GM21381 (cell line): ENCODE measurements at regions not wholly inside any gene's neighbourhood (a gene's known extent, or its start where the extent isn't known, plus 50 kb on each side); places are given as distances from the start of the nearest gene placed in this dataset.

ENCODE experiments used
- ATAC-seq: cut with Tn5 transposase; IDR thresholded peaks from one replicate; pipeline ENCODE4 v1.9.1; 2021; ENCODE audit warnings: mild to moderate bottlenecking, moderate library complexity; ENCODE audit not compliant: unreplicated experiment

DNA sequence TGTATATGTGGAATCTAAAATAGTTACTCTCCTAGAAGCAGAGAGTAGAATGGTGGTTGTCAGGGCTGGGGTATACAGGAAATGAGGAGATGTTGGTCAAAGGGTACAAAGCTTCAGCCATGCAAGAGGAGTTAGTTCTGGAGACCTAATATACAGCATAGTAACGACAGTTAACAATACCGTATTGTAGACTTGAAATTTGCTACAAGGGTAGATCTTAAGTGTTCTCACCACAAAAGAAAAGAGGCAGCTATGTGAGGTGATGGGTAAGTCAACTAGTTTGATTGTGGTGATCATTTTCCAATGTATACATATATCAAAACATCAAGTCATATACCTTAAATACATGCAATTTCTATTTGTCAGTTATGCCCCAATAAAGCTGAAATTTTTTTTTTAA is 98.2 kb upstream of the CYP1B1 start:
- no peak for ATAC-seq

DNA sequence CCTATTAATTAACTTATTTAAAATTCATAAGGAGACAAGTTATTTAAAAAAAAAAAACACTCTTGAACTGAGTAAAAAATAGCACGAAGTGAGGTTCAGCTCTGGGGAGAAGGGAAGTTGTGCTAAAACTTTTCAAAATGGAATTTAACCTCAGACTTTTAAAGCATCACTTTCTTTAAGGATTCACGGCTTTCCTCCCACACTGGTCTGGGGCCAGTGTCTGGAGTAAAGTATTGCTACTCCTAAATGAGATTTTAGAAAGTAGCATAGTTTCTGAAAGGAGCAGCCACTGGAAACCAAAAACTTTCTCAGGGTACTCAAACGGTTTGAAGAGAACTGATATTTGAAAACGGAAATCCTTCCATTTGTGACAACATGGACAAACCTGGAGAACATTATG is 97.7 kb upstream of the CYP1B1 start:
- ATAC-seq = no peak

DNA sequence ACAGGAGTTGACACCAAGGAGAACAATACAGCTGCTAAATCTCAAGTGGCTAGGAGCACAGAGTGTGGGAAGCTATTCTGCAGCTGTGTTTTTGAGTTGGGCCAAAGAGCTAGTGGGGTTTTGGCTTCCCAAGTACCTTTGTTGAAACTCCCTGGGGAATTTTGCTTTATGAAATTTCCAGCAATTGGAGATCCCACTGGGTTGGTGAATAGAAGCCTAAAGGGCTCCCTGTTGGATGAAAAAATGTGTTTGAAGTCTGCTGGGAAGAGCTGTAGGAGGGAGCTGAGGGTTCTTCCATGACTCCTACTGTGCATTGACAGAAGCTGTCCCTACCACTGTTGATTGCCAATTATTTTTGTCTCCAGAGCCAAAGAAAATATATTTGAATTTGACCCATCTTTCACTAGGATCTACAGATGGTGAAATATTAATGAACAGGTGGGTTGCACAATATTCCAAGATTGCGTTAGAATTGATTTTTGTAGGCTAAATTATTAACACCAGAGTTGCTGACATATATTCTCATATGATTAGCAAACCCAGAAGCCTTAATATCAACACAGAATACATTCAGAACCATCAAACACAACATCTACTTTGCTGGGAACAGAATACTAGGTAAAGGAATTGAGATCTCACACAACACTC is 95.4 kb upstream of the CYP1B1 start:
- ATAC-seq = no peak

DNA sequence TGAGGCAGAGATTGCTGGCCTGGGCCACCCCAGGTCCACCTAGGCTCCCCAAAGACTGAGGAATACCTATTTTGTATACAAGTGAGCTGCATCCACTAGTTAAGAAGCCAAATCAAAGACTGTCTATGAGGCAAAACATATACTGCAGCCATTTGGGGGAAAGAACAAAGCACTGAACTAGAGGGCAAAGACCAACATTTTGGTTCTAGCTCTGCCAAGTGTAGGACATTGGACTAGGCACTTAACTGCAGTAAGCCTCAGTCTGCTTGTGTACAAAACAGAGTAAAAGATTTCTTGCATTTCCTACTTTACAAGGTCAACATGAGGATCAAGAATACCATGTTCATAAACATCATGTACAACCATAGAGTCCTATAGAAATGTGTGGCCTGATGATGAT is 94.8 kb upstream of the CYP1B1 start:
- ATAC-seq = no peak

DNA sequence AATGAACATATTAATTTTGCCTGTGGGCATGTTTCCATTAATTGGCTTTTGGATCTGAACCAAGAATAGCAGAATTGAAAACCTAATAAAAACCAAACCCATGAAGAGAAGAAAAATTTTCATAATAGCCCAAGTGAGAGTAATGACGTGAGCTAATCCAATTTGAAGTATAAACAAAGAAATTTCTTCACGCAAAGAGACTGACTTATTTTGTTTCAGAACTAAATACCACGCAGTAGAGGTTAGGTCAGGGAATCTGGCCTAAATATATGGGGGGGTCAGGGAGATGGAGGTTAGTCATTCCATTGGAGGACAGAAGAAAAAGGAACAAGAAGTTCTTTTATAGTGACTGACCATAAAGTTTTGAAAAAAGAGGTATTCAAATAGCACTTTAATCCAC is 94.1 kb upstream of the CYP1B1 start:
- no peak for ATAC-seq

DNA sequence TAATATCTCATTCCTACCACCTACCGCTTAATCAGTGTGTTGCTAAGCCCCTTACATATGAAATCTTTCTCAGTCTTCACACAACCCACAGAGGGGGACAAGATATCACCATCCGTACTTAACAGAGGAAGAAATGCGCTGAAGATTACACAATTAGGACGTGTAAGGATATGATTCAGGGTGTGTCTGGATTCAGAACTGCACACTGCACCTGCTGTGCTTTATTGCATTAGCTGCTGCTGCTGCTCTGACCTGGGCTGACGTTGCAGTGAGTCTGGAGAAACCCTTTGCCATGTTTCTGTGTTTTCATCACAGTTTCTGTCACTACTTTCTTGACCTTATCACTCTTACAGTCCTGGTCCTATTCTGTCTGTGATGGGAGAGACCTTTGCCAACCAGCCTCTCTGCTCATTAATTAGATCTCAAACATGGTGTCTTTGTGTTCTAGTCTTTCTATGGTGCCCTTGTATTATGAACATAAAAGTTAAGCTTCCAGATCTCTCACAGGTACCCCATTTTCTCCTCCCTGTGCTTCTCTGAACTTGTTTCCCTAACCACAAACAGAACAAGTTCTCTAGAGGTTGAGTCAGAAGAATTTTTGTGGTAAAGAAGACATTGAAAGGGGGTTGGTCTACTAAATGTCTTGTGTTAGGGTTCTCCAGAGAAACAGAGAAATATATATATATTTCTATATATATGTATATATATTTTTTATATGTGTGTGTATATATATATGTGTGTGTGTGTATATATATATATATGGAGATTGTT is 92.9 kb upstream of the CYP1B1 start:
- no peak for ATAC-seq

DNA sequence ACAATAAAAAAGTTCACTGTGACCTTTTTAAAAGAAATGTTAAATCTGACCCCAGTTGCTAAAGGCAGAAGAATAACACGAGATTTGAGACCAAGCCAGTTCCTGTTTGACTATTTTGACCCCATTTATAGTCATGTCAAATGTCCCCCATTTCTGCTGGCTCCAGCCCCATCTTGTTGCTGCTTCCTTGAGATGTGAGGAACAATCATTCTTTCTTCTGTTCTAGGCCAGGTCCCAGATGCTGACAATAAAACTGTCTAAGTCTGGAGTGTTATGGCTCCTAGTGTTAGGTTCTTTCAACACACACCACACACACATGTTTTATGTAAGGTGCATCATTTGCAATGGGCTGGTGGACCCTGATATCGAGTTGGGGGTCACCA is 92.0 kb upstream of the CYP1B1 start:
- ATAC-seq = no peak

DNA sequence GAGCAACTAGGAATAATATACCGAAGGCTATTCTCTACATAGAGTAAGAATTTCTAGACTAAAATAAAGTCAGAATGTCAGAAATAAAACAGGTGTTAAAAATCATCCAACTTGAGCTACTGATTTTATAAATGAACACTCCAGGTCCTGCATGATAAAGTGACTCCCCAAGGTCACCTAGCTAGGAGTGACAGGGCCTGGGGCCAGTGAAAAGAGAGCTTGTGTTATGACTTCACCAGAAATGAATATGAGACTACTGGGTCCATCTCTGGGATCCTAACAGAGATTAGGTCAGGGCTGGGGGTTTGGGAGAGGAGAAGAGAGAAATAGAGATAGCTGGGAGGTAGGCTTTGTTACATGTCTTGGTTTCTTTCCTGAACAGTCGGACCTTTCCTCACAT is 89.7 kb upstream of the CYP1B1 start:
- no peak for ATAC-seq

DNA sequence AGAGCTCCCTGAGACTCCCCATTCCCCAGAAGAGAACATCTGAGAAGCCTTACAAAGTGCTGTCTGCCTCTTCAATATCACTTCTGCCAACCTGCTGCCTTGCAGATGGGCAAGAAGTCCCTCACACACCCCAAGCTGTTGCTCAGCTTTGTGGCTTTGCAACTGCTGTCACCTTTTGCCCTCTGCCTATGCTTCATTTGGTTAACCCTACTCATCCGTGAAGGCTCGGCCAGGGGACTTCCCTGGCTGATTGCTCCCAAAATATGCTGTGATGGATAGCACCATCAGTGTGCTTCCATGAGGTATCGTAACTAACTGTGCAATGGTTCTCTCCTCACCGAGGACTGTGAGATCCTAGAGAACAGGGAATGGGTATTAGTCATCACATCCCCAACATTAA is 88.9 kb upstream of the CYP1B1 start:
- ATAC-seq = no peak

DNA sequence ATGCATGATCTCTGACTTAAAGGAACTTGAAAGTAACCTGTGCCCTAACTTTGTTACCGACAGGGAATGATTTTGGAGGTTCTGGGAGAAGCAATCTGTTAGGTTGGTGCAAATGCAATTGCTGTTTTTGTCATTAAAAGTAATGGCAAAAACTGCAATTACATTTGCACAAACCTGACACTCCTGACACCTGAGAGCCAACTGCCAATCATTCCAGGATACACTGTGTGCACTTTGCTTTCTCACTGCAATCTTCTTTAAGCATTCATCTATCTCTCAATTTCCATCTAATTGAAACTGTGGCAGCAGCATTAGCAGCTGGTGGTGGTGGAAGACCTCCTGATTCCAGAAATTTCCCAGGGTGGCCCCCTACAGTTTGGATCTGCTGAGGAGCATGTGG is 87.6 kb upstream of the CYP1B1 start:
- ATAC-seq = no peak

DNA sequence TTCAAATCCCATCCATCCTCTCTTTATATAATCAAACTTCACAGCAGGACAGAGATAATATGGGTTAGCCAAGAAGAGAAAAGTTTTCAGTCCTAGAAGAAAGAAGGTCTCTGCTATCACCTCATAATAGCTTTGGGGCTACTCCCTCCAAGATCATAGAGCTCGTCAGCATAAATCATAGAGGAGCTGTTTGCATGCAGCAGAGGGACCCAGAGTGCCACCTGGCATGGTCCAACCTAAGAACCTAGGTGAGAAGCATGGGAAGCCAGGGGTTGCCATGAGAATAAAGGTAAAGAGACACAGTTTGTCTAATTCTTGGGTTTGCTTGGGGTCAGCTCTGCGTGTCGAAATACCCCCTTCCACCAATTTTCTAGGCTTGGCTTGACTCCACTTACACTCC is 87.1 kb upstream of the CYP1B1 start:
- no peak for ATAC-seq

DNA sequence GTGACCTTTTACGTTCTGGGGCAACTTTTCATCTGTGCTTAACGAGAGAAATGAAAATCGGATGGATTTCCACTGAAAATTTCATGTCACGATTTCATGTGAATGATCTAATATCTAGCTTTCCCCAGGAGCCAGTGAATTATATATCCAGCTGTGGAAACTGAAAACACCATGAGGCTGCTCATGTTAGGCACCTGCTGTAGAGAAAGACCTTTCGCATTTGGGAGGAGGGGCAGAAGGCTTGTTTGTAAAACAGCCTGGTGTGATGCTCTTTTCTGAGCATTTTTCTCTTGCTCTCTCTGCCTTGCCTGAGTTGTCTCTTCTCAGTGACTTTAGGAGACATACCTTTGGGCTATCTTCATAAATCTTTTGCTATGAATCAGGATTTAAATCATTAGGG is 84.6 kb upstream of the CYP1B1 start:
- no peak for ATAC-seq

DNA sequence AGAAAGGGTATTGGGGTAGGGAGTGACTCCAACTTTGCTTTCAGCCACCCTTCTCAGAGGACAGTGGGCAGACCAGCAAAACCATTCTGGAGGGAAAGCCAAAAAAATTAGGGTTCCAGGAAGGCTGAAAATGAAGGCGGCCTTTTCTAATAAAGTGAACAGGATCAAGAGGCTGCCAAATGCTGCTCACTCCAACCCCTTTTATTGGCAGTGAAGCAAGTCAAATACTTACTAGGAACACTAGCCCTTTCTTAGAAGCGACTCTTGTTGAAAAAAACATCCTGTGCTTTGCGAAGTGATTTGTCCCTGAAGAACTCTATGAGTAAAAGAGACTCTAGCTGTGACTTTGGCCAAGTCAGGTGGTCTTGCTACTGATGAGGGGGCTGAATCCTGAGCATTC is 83.6 kb upstream of the CYP1B1 start:
- no peak for ATAC-seq

DNA sequence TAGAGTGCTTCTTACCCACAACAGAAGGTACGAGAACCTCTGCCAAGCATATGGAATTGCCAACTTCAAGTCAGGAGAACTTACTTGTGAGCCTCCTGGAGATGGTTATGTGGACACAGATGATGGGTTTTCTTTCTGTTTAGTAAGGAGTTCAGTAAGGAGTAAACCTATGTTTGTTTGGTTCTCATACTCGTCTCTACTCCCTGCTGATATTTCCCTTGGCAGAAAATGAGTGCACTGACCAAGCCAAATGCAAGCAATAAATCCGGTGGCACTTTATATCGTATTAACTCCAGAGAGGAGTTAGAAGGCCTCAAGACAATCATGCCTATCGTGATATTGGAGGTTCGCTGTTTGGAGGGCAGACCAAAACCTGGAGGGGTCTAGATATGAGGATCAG is 83.2 kb upstream of the CYP1B1 start:
- no peak for ATAC-seq

DNA sequence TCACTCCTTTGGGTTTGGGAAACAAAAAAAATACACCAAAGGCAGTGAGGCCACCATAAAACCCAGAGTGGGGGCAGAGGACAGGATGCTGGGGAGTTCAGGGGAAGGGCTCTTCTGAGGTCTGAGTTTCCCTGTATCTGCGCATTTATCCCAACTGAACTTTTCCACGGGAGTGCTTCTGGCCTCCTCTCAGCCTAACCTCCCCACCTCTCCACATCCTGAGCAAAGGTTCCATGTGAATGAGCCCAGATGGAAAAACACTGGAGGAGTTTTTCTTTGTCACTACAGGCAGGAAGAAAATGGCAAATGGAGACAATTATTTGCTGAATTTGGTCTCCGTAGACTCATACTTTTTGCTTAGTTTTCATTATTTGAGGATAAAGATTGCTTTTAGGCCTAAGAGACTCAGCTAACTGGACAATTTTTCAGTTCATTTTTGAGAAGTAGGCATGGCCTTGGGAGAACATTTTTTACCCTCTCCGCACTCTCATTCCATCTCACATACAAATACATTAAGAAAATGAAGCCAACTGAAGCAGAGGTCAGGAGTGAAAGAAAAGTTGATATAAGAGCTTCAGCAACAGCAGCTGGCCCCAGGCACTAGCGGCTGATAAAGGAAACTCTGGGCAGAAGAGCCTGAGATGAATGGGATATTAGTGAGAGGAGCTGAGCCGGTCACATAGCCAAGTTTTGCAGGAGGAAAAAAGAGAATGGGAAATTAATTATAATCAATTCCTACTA is 82.6 kb upstream of the CYP1B1 start:
- ATAC-seq = no peak

DNA sequence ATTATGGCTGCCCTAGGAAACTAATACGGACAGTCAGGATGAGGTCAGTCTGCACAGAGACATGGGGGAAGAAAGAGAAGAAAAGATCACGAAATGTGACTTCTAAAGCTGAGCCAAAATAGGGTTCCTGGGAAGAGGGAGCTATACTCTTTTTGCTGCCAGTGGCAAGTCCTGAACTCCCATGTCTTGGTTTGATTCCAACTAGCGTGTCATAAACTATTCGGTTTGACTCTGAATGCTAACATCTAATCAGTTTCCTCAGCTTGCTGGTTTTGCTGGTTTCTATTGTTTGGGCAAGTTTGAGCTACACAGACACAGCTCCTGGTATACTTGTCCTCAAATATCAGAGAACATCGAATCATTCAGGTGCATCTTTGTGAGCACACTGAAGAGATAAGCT is 80.5 kb upstream of the CYP1B1 start:
- no peak for ATAC-seq

DNA sequence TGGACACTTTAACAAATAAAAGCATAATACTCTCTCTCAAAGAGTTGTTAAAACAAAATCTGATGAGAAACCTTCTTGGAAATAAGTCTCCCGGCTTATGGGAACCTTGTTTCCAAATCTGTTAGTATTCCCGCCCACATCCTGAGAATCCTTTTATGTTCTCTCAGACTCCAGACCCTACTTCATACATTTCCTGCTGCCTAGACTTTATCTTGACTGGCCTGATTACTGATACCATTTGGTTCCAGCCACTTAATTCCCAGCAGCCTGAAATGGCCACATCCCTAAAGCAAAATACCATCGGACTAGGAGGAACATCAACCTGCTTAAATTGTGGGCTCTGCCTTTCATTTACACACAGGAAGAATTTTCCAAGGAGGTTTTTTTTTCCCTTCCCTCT is 79.1 kb upstream of the CYP1B1 start:
- ATAC-seq = no peak

DNA sequence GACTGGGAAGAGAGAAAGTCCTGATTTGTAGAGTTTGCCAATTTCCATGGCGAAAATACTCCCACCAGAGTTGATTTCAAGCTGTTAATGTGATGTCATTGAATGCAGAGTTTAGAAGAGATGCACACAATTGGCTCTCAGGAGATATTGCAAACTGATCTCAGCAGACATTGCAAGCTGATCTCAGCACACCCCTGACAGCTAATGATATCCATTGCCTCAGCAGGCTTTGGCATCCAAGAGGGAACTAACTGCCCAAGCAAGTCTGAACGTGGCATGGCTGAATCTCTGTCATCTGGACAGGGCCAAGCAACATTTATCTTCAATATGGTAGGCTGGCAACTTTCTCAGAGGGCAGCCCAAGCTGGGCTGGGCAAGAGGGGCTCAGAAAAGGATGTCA is 78.4 kb upstream of the CYP1B1 start:
- no peak for ATAC-seq

DNA sequence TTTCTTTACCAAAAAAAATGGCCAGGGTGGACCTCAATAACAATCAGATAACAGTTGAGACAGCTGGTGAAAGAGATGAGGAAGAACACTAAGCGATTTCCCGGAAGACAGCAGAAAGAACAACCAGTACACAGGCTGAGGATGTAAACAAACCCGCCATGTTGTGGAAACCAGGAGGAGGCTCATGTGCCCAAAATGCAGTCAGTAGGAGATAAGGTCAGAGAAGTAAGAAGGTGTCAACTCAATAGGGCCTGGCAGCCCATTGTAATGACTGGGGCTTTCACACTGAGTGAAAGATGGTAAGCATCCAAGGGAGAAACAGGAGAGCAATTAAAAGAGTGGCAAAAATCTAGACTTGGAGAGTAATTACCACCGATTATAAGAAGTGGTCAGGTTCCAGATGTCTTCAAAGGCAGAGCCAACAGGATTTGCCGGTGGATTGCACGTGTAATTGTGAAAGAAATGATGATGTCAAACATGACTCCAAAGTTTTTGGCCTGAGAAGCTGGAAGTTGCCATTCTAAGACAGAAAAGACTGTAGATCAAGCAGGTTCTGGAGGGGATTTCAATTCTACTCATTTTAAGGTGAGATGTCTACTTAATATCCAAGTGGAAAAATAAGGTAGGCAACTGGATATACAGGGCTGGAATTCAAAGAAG is 77.7 kb upstream of the CYP1B1 start:
- no peak for ATAC-seq

DNA sequence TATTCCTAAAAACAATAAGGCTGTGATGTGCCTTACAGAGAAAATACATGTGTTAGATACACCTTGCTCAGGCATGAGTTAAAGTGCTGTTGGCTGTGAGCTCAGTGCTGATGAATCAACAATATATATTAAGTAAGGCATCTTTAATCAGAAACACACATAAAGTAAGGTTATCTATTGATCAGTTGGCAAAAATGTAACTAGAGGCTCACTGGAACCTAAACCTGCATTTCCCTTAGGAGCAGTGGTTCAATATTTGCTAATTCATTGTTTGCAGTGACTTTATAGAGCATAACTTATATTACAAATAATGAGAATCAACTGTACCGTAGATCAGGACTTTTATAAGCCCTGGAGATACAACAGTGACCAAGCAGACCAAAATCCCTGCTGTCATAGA is 77.0 kb upstream of the CYP1B1 start:
- ATAC-seq = no peak

DNA sequence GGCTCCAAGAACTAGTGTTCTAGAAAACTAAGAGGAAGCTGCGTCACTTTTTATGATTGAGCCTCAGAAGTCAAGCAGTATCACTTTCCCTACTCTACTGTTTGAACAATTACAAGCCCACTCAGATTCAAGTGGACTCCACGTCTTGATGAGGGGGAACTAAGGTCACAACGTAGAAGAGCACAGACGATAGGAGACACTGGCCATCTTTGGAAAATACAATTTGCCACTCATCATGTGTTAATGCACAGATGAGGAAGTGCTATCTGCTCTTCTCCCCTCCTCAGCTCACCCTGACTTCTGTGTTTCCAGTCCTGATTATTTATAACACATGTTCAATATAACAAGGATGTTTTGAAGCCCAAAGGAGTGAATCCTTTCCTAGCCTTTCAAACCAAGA is 76.1 kb upstream of the CYP1B1 start:
- no peak for ATAC-seq

DNA sequence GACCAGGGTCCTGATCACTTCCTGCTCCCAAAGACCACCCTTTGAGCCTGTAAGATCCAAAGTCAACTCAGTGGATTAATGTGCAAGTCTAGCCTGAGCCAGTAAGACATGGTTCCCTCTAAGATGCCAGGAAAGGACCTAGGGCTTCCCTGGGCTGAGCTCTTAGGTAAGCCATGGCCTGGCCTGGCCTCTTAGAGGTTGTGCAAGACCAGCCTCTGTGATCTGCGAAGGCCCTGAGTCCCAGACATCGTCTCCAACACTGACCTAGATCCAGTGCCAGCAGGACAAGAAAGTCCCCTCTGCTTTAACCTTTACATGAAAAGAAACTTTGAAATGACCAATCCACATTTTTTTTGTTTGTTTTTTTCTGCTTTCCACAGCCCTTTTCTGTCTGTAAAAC is 73.6 kb upstream of the CYP1B1 start:
- ATAC-seq = no peak
